ENCODE measurements at regions not wholly inside any gene's neighbourhood (a gene's known extent, or its start where the extent isn't known, plus 50 kb on each side); places are given as distances from the start of the nearest gene placed in this dataset.
A peak's percentile ranks its signal among the peaks of the same experiment; 100 is the strongest.

DNA sequence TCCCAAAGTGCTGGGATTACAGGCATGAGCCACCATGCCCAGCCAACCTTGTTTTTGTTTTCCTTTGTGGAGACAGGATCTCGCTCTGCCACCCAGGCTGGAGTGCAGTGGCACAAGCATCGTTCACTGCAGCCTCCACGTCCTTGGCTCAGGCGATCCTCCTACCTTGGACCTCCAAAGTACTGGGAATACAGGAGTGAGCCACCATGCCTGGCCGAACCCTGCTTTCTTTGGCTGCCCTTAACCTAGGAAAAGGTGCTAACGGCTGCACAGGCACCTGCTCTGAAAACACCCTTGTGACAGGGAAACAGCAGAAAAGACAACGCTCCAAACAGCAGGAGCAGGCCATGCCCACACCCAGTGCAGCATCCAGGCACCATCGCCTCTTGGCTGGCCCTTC lies 71.9 kb downstream of the OAT start:
- DNase-seq (ENCODE audit: low read depth, low spot score), result no peak

DNA sequence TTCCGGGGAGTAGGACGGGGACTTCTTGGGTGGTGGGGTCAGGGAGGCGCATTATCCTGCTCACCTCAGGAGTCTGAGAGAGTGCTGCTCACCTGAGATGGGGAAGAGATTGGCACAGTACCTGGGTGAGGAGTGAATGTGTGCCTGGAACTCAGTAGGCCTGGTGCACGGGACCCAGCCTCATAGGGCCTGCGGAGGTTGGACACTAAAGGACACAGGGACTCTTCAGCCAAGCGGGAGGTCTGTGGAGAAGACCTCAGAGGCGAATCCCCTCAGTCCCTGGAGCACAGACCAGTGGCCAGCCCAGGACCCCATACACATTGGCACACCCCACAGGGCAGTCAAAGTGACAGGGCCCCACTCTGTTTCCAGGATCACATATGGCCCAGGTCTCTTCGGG lies 73.2 kb downstream of the OAT start:
- DNase-seq (ENCODE audit: low read depth, low spot score), result no peak

DNA sequence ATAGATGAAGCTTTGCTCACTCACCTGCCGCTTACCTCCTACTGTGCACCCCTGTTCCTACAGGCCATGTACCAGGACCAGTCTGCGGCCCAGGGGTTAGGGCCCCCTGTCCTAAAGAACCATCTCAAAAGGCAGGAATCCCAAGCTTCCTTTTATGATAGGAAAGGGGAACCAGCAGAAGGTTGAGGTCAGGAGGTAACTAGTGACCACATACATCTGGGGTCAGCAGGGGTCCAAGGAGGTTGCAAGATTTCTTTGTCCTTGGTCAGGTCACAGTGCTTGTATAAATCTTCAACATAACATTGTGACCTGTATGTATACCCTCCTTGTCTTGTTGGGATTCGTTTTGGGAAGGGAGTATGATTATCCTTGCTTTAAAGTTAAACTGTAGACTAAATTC lies 73.8 kb downstream of the OAT start:
- no peak for DNase-seq (ENCODE audit: low read depth, low spot score)

DNA sequence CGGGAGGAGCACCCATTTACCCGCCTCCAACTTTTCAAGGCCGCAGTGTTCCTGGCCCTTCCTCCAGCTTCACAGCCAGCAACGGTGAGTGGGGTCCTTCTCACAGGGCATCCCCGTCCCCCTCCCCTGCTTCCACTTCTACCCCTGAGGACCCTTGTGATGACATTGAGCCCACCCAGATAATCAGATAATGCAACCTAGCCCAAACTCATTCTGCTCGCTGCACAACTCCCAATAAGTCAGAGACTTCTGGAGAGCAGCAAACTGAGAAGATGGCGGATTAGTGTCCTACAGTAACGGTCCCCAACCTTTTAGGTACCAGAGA lies 74.5 kb downstream of the OAT start:
- no peak for DNase-seq (ENCODE audit: low read depth, low spot score)

DNA sequence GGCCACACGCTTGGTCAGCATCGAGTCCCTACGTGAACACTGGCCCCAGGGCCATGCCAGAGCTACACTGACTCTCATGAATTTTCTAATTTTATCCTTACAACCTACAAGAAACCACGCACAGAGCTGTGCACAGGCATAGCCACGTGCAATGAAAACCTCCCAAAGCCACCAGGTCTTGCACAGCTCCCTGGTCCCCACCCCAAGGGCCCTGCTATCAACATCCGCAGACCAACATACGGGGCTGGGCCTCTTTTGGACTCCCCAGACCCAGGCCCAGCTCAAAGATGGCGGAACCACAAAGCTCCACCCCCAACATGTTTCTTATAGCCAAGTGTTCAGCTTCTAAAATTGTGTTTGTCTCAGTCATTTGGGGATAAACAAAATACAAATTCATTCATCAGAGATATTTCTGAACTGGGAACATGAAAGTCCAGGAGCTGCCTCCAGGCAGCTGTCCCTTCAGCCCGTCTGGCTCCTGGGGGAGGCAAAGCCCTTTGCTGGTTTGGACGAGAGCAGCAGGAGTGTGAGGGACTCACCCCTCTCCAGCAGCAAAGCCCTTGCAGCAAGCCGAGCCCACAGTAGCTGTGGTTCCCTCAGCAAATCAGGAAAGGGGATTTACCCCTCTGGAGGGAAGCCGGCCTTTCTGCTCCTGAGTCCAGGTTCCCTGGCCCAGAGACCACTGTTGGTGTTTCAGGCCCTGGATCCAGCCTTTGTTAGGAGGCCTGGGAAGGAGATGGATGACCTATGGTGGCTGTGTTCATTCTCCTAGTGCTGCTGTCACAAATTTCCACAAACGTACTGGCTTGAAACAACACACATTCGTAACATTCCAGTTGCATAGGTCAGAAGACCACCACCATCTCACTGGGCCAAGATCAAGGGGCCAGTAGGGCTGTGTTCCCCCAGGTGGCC lies 75.1 kb downstream of the OAT start:
- DNase-seq (ENCODE audit: low read depth, low spot score), result no peak

DNA sequence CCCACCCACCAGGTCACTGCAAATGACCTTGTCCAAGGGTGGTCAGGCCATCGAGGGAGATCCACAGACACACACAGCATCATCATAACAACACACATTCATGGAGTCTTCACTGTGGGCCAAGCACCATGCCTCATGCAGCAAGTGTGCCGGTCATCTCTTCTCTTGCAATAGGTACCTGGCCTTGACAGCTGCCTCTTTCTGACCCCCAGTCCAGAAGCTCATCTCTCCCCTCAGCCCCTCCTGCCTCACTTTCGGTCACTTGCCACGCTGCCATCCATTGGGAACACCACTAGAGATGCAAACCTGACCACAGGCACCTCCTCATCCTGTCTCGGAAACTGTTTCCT lies 75.9 kb downstream of the OAT start:
- DNase-seq (ENCODE audit: low read depth, low spot score), result no peak

DNA sequence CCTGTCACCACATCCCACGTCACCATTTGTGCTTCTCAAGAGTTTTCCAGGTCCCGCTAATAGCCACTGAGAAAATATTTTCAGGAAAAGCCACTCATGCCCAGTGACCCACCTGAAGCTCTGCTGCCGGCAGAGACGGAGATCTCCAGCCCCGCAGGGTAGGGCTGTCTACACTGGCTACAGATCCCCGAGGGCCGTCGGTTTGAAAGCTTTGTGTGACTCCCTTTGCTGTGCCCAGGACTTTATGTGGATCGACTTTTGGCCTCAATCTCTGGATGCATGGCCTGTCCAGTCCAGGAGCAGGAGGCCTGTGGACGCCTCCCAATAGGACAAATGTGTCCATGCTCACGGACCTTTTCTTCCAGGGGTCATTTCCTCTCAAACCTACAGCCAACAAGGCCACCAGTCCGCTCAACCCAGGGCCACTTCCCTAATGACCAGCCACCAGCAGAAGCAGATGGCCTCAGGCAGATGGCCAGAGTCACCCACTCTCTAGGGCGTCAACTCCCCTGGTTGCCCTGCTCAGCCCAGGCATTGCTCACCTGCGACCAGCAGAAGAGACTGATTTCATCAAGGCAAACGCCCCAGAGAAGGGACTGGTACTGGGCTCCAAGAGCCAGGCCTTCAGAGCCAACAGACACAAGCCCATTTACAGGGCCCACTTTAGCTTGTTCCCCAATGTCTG lies 76.4 kb downstream of the OAT start:
- DNase-seq (ENCODE audit: low read depth, low spot score), result no peak

DNA sequence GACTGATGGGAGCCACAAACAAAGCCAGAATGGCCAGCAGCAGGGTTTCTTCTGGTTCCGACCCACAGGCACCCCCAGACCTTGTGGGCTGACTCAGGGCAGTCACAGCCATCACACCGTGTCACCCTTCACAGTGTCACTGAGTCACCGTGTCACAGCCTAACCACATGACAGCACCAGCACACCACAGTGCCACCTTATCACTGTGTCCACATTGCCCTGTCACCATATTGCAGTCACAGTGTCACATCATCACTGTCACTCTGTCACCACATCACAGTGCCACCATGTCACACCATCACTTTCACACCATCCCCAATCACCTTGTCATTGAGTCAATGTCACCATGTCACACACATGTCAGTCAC lies 77.0 kb downstream of the OAT start:
- DNase-seq (ENCODE audit: low read depth, low spot score), result no peak

DNA sequence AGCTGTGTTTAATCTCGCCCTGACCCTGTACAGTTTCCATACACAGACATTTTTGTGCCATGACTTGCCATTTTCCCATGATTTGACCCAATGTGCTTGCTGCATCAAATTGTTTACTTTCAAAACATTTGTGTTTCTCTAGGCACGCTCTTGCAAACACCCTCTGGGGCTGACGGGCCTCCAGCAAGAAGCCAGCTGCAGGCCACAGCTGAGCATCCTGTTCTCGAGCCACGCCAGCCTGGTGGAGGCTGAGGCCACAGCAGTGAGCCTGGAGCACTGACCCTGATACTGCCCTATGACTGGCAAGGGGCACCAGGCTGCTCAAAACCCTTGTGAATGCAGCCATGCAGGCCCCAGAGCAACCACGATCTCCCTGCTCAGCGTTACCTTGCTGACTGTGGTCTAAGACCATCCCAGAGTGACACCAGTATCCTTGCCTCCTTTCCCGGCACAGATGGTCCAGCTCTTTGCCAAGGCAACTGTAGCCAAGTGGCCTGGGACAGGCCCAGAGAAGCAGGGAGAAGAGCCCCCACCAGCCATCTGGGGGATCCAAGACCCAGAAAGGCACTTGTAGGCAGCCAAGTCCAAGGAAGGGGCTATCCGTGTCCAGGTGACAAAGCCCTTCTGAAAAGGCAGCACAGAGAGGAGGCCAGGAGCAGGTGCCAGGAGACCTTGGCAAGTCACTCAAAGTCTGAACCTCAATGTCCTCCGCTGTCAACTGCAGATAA lies 78.5 kb downstream of the OAT start:
- DNase-seq (ENCODE audit: low read depth, low spot score), result peak; percentile 97

DNA sequence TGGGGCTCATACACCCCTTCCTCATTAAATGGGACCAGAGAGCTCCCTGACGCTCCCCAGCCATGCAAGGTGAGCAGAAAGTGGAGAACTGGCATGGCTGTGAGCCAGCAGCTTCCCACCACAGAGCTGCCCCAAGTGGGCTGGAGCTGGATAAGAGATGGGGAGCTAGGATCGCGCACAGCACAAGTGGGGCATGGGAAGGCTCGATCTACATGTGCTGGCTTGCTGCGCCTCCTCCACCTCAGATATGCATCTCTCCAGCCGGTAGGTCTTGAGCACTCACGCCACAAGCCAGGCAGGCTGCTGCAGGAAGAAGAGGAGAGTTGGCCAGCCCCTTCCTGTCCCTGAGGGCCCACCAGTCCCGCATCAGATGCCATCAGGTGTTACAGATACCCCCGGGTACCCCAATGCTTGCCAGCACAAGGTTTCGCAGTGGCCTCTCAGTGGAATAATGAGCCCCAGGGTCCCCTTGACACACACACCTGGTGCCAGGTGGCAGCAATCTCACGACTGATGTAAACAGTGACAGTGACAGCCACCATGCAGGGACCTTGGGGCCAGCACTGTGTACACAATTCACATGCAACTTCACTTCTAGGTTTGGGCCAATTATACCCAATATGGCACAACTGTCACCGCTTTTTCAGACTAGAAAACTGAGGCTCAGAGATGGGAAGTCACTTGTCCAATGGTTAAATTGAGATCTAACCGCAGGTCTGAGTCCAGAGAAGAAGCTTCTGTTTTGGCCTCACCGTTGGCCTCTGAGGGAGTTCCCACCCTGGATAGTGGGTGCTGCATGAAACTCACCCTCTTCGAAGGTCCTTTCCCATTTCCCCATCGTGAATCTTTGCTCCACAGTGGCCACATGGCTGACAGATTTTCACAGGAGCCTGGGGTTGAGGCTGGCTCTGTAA lies 79.3 kb downstream of the OAT start:
- no peak for DNase-seq (ENCODE audit: low read depth, low spot score)

DNA sequence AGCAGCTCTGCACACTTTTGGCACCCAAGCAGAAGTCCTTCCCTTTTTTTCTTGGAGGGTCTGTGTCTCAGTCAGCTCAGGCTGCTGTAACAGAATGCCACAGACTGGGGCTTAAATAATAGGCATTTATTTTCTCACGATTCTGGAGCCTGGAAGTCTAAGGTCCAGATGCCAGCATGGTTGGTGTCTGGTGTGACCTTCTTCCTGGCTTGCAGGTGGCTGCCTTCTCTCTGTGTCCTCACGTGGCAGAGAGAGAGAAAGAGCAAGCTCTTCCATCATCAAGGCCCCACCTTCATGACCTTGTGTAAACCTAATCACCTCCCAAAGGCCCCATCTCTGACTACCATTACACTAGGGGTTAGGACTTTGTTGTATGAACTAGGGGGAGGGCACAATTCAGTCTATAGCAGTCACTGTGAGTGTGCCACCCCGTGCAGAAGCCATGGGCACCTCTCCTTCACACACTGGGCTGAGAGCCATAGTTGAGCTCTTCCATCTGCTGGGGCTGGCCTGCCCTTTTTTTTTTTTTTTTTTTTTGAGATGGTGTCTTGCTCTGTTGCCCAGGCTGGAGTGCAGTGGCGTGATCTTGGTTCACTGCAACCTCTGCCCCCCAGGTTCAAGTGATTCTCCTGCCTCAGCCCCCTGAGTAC lies 80.3 kb downstream of the OAT start:
- DNase-seq (ENCODE audit: low read depth, low spot score), result no peak

DNA sequence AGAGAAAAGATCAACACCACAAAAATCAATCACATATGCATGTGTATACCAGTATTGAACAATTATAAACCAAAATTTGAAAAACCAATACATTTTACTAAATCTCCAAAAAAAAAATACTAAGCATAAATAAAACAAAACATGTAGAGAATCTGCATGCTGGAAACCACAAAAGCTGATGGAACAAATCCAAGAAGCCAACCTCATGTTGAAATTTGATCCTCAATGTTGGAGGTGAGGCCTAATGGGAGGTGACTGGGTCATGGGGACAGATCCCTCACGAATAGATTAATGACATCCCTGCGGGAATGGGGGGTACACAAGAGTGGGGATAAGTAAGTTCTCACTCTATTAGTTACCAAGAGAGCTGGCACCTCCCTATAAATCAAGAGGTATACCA lies 82.5 kb downstream of the OAT start:
- no peak for DNase-seq (ENCODE audit: low read depth, low spot score)

DNA sequence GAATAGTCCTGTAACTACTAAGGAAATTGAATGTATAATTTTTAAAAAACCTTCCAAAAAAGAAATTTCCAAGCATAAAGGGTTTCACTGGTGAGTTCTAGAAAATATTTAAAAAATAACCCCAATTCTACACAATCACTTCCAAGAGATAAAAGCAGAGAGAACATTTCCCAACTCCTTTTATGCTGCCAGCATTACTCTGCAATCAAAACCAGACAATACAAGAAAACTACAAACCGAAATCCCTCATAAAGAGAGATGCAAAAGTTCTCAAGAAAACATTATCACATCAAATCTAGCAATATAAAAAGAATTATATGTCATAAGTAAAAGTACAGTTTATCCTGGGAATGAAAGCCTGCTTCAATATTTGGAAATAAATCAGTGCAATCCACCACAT lies 84.8 kb downstream of the OAT start:
- DNase-seq (ENCODE audit: low read depth, low spot score), result no peak

DNA sequence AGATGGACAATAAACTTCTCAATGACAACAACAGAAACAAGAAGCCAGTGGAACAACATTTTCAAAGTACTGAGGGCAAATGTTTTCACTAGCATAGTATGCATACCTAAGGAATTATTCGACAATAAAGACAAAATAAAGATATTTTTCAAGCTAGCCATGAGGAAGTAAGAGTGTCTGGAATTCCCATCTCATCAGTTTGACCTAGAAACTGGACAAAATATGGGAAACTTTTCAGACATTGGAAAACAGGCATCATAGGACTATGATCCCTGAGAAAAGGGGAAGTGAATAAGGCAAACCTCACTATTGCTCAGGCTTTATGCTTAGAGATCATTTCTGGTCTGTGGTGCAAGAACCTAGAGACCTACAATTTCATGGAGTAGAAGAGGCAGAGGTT lies 86.3 kb downstream of the OAT start:
- no peak for DNase-seq (ENCODE audit: low read depth, low spot score)

DNA sequence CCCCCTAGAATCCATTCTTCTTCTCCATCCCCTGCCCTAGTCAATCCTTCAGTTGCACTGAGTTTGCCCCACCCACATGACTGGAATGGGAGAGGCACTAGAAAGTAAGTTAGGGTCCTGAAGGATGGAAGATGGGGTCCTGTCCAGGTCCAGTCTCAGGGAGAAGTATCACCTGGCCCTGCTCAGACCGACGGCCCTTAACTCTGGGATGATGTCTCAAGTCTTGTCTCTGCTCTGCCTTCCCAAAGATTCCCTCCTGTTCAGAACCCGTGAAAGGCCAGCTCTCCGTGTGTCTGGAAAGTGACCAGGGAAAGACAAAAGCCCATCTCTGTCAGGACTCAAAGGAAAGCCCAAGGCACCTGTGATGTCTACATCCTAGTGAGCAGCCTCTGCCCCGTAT lies 88.8 kb downstream of the OAT start:
- DNase-seq (ENCODE audit: low read depth, low spot score), result no peak

DNA sequence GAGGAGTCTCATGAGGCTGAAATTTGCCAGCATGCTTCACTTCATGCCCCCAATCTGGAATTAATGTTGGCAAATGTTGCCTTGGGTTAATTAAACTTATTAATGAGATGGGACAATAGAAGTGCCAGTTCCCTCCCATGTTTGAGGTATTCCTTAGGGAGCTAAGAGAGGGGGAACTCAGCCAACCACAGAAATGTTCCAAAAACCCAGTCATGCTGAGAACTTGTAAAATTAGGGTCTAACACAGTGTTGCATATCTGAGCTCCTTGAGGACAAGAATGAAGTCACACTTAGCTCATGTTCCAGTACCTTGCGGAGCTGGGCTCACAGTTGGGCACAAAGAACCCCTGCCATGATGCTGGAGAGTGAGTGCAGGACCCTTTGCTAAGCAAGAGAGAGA lies 89.4 kb downstream of the OAT start:
- DNase-seq (ENCODE audit: low read depth, low spot score), result no peak

DNA sequence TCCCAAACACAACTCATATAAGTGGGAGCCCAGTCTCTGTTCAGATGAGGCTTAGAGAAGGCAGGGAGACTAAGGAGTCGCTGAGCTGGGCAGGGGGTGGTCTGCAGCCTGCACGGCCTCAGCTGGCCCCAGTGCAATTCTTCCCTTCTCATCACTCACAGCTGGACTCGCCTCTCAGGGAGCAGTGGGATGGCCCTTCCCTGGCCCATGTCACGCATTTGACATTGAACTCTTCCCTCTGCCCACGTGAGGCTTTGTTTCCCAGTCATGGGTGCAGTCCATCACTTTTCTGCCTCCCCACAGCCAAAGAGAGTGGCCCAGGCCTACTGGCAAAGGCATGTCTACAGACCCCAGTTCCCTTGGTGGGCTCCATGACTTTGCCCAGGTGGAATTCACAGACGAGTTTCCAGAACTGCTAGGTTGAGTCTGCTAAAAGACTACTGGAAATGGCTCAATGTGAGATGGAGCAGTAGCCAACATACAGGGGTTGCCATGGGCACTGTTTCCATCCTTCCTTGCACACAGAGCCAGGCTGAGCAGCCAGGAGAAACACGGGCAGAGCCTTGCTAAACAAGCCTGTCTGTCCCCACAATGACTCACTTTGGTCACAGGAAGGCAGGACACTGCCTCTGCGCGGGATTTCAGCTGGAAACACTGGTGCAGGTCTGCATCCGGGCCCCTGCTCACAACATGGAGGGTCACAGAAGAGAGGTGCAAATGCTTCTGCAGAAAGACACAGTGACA lies 90.1 kb downstream of the OAT start:
- DNase-seq (ENCODE audit: low read depth, low spot score), result no peak

DNA sequence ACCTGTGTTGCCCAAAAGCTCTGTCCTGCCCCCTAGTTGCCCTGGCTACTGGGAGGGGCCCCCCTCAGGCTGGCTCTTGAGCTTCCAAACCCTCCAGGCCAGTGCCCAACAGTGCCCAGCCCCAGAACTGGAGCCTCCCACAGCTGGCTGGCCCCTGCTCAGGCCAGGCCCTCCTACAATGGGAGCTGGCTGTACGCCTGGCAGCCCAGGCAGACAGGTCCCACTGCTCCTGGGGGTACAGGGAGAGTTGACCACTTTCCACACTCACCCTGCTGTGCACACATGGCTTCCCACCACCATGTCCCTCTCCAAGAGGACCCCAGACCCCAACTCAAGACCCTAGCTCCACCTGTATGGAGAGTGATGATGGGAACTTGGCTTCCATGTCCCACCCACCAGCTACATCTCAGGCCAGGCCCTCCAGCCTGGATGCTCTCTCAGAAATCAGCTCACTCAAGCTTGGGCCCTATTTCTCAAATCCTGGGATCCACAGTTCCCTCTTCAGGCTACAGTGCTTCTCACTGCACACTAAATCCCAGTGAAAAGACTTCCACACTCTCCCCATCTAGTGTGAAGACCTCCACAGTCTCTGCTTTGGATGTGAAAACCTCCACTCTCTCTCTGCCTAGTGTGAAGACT lies 92.6 kb downstream of the OAT start:
- DNase-seq (ENCODE audit: low read depth, low spot score), result no peak

DNA sequence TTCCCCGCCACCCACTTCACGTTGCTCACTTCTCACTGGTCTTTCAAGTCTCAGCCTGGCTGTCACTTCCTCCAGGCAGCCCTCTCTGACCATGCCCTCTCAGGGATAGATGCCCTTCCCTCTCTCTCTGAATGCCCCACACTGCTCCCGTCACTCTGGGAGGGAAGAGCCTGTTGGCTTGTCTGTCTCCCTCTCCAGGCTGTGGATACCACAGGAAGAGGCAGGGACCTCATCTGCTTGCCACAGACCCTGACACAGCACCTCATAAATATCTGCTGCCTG lies 93.1 kb downstream of the OAT start:
- DNase-seq (ENCODE audit: low read depth, low spot score), result no peak

DNA sequence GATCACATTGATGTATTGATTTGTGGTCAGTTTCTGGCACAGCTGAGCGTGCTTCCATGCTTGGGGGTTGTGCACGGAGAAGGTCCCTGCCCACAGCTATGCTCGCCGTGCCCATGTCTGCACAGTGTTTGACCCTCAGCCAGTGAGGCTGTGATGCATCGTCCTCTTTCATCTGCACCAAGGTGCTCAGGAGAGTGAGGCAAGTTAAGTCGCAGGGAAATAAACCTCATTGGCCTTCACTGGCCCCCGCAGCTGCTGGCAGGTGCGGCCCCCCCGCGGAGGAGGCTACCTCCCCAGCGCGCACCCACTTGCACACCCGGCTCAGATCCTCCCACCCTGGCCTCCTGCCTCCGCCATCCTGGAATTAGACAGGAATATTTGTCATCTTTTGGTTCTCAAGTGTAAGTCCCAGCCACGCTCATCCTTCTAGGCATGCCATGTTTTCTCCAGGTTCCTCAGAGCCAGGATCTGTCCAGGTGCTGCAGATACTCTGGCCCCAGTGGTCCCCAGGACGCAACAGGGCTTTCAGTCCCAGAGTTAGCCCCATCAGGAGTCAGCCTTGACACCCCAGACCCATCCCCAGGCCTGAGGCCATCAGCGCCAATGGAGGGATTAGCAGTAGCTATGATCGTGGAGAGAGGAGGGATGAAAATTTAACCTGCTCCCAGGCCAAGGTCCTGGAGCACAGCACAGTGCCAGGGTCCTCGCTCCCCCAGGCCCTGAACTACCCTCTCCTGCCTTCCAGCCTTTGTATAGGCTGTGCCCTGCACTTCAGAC lies 93.7 kb downstream of the OAT start:
- no peak for DNase-seq (ENCODE audit: low read depth, low spot score)

All from brain pericyte (primary cell).